ENCODE measurements at regions not wholly inside any gene's neighbourhood (a gene's known extent, or its start where the extent isn't known, plus 50 kb on each side); places are given as distances from the start of the nearest gene placed in this dataset.

- Histone ChIP-seq H3K4me1 (no peaks in the 10 kb centered on the region), H3K9me3 (no peaks in the 10 kb centered on the region), H3K36me3 (no peaks in the 10 kb centered on the region), H3K27me3 (no peaks in the 10 kb centered on the region), H3K4me3 (ENCODE audit: low read depth, low read length) (no peak overlapping the region)
- TF ChIP-seq, protein P1, sequence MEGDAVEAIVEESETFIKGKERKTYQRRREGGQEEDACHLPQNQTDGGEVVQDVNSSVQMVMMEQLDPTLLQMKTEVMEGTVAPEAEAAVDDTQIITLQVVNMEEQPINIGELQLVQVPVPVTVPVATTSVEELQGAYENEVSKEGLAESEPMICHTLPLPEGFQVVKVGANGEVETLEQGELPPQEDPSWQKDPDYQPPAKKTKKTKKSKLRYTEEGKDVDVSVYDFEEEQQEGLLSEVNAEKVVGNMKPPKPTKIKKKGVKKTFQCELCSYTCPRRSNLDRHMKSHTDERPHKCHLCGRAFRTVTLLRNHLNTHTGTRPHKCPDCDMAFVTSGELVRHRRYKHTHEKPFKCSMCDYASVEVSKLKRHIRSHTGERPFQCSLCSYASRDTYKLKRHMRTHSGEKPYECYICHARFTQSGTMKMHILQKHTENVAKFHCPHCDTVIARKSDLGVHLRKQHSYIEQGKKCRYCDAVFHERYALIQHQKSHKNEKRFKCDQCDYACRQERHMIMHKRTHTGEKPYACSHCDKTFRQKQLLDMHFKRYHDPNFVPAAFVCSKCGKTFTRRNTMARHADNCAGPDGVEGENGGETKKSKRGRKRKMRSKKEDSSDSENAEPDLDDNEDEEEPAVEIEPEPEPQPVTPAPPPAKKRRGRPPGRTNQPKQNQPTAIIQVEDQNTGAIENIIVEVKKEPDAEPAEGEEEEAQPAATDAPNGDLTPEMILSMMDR (IDR thresholded peaks at IDR 0.05; ENCODE audit: low read depth, low read length), result no peak
- DNase-seq, result no peak
These were observed 200.1 kb upstream of the PPARGC1A start for GRCh38 chr4:24089851-24090534.

- Histone ChIP-seq H3K9me3 (no peaks in the 10 kb centered on the region), H3K4me1 (no peaks in the 10 kb centered on the region), H3K36me3 (no peaks in the 10 kb centered on the region), H3K4me3 (ENCODE audit: low read depth, low read length) (no peak overlapping the region), H3K27me3 (no peaks in the 10 kb centered on the region; the same call in 1 of the 2 replicates)
- DNase-seq, result no peak
- TF ChIP-seq, protein P1 (IDR thresholded peaks at IDR 0.05; ENCODE audit: low read depth, low read length), result no peak
These were observed 191.0 kb upstream of the PPARGC1A start for GRCh38 chr4:24080871-24081270.

GRCh38 chr4:24078347-24078962 lies 188.6 kb upstream of the PPARGC1A start:
- TF ChIP-seq, protein P1 (IDR thresholded peaks at IDR 0.05; ENCODE audit: low read depth, low read length), result no peak

GRCh38 chr4:24076811-24077210 lies 187.0 kb upstream of the PPARGC1A start:
- Histone ChIP-seq H3K4me1 (no peaks in the 10 kb centered on the region), H3K27me3 (peaks cover 5% of the 10 kb centered on the region; the same call in 1 of the 2 replicates), H3K36me3 (no peaks in the 10 kb centered on the region), H3K4me3 (ENCODE audit: low read depth, low read length) (no peak overlapping the region), H3K9me3 (no peaks in the 10 kb centered on the region)
- no peak for DNase-seq
- TF ChIP-seq, protein P1 (IDR thresholded peaks at IDR 0.05; ENCODE audit: low read depth, low read length), result no peak

More at GRCh38 chr4:24078347-24078962, 188.6 kb upstream of the PPARGC1A start:
- Histone ChIP-seq H3K27me3 (peaks cover 3% of the 10 kb centered on the region; the same call in 1 of the 2 replicates), H3K9me3 (no peaks in the 10 kb centered on the region), H3K4me3 (ENCODE audit: low read depth, low read length) (no peak overlapping the region), H3K36me3 (no peaks in the 10 kb centered on the region), H3K4me1 (no peaks in the 10 kb centered on the region)
- DNase-seq, result no peak

- no peak overlapping the region for H3K4me3 ChIP-seq (ENCODE audit: low read depth, low read length)
- H3K9me3 ChIP-seq, result no peaks in the 10 kb centered on the region
- no peaks in the 10 kb centered on the region for H3K36me3 ChIP-seq
- H3K27me3 ChIP-seq, result peaks cover 5% of the 10 kb centered on the region; the same call in 1 of the 2 replicates
- DNase-seq, result no peak
- TF ChIP-seq, protein P1 (IDR thresholded peaks at IDR 0.05; ENCODE audit: low read depth, low read length), result no peak
- H3K4me1 ChIP-seq, result no peaks in the 10 kb centered on the region
These were observed 184.1 kb upstream of the PPARGC1A start for GRCh38 chr4:24073948-24074347.

All from BE2C (cell line).